ENCODE measurements at regions not wholly inside any gene's neighbourhood (a gene's known extent, or its start where the extent isn't known, plus 50 kb on each side); places are given as distances from the start of the nearest gene placed in this dataset.

GRCh38 chr12:125999628-126000027 lies 934.4 kb downstream of the AACS start:
- TF ChIP-seq FOXM1 (IDR thresholded peaks at IDR 0.05; ENCODE audit: borderline replicate concordance, low read depth), result no peak
- TF ChIP-seq NFIC (IDR thresholded peaks at IDR 0.05), result no peak
- no peak for TF ChIP-seq TEAD4 (IDR thresholded peaks at IDR 0.05)
- TF ChIP-seq ZBTB7A (IDR thresholded peaks at IDR 0.05; ENCODE audit: low read depth), result no peak
- no peak for TF ChIP-seq REST (IDR thresholded peaks at IDR 0.05; ENCODE audit: low read depth)
